ENCODE measurements at regions not wholly inside any gene's neighbourhood (a gene's known extent, or its start where the extent isn't known, plus 50 kb on each side); places are given as distances from the start of the nearest gene placed in this dataset.

- TF ChIP-seq CTCF (IDR thresholded peaks at IDR 0.05 in 4 of 5, conservative IDR thresholded peaks at IDR 0.05 in 1 of 5) (no peak), POLR2A (IDR thresholded peaks at IDR 0.05) (no peak)
- no peaks in the 10 kb centered on the region for H3K4me1 ChIP-seq
- no peaks in the 10 kb centered on the region for H3K36me3 ChIP-seq
- no peaks in the 10 kb centered on the region for H3K27me3 ChIP-seq
- no peak overlapping the region for H3K4me3 ChIP-seq
- in situ Hi-C loops (cut with MboI; ENCODE audit: low sequenced_read_pairs in 4 of 4) (no loop called here), intact Hi-C loops (cut with DNase I; ENCODE audit: low total_unique reads) (no loop called here)
- no peaks in the 10 kb centered on the region for H3K9me3 ChIP-seq
- no peak overlapping the region for H3K27ac ChIP-seq
- DNase-seq (no peak), ATAC-seq (no peak)
These were observed 50.3 kb upstream of the DPH6 start for GRCh38 chr15:35596285-35596684.

GRCh38 chr15:35602836-35603235 lies 56.9 kb upstream of the DPH6 start:
- Histone ChIP-seq H3K27ac (no peak overlapping the region), H3K4me1 (peaks cover 0 to 6% of the 10 kb centered on the region in 2 donors), H3K9me3 (no peaks in the 10 kb centered on the region), H3K36me3 (no peaks in the 10 kb centered on the region), H3K4me3 (no peak overlapping the region), H3K27me3 (no peaks in the 10 kb centered on the region)
- intact Hi-C loops (cut with DNase I; ENCODE audit: low total_unique reads), result no loop called here
- no peak for TF ChIP-seq POLR2A (IDR thresholded peaks at IDR 0.05)
- no peak for TF ChIP-seq CTCF (IDR thresholded peaks at IDR 0.05 in 4 of 5, conservative IDR thresholded peaks at IDR 0.05 in 1 of 5)
- no peak for ATAC-seq
- in situ Hi-C loops (cut with MboI; ENCODE audit: low sequenced_read_pairs in 4 of 4), result no loop called here
- no peak for DNase-seq

GRCh38 chr15:35603301-35603700 lies 57.3 kb upstream of the DPH6 start:
- TF ChIP-seq CTCF (IDR thresholded peaks at IDR 0.05 in 4 of 5, conservative IDR thresholded peaks at IDR 0.05 in 1 of 5) (no peak), POLR2A (IDR thresholded peaks at IDR 0.05) (no peak)
- in situ Hi-C loops (cut with MboI; ENCODE audit: low sequenced_read_pairs in 4 of 4) (no loop called here), intact Hi-C loops (cut with DNase I; ENCODE audit: low total_unique reads) (no loop called here)
- ATAC-seq (no peak), DNase-seq (no peak)
- H3K4me1 ChIP-seq, result peaks cover 0 to 6% of the 10 kb centered on the region in 2 donors
- H3K27me3 ChIP-seq, result no peaks in the 10 kb centered on the region
- H3K9me3 ChIP-seq, result no peaks in the 10 kb centered on the region
- no peak overlapping the region for H3K4me3 ChIP-seq
- no peaks in the 10 kb centered on the region for H3K36me3 ChIP-seq
- H3K27ac ChIP-seq, result no peak overlapping the region

GRCh38 chr15:35603856-35604255 lies 57.9 kb upstream of the DPH6 start:
- ATAC-seq (no peak), DNase-seq (no peak)
- no peaks in the 10 kb centered on the region for H3K36me3 ChIP-seq
- no peak overlapping the region for H3K4me3 ChIP-seq
- H3K27me3 ChIP-seq, result no peaks in the 10 kb centered on the region
- no peaks in the 10 kb centered on the region for H3K9me3 ChIP-seq
- no peak overlapping the region for H3K27ac ChIP-seq
- no peak for TF ChIP-seq CTCF (IDR thresholded peaks at IDR 0.05 in 4 of 5, conservative IDR thresholded peaks at IDR 0.05 in 1 of 5)
- TF ChIP-seq POLR2A (IDR thresholded peaks at IDR 0.05), result no peak
- in situ Hi-C loops (cut with MboI; ENCODE audit: low sequenced_read_pairs in 4 of 4) (no loop called here), intact Hi-C loops (cut with DNase I; ENCODE audit: low total_unique reads) (no loop called here)
- H3K4me1 ChIP-seq, result peaks cover 0 to 6% of the 10 kb centered on the region in 2 donors

- Histone ChIP-seq H3K4me1 (peaks cover 0 to 6% of the 10 kb centered on the region in 2 donors), H3K27ac (no peak overlapping the region), H3K27me3 (no peaks in the 10 kb centered on the region), H3K4me3 (no peak overlapping the region), H3K36me3 (no peaks in the 10 kb centered on the region), H3K9me3 (no peaks in the 10 kb centered on the region)
- DNase-seq (no peak), ATAC-seq (no peak)
- in situ Hi-C loops (cut with MboI; ENCODE audit: low sequenced_read_pairs in 4 of 4), result no loop called here
- intact Hi-C loops (cut with DNase I; ENCODE audit: low total_unique reads), result no loop called here
- TF ChIP-seq POLR2A (IDR thresholded peaks at IDR 0.05) (no peak), CTCF (IDR thresholded peaks at IDR 0.05 in 4 of 5, conservative IDR thresholded peaks at IDR 0.05 in 1 of 5) (no peak)
These were observed 59.9 kb upstream of the DPH6 start for GRCh38 chr15:35605764-35606449.
